Lower leg skin (tissue), 3 donors: ENCODE measurements at regions not wholly inside any gene's neighbourhood (a gene's known extent, or its start where the extent isn't known, plus 50 kb on each side); places are given as distances from the start of the nearest gene placed in this dataset.

Experiments
- POLR2A ChIP-seq, 2 donors: fragments of 450-650 bp; IDR thresholded peaks; one replicate each; pipeline ENCODE4 v1.6.1; 2016 to 2017; ENCODE audit warnings: antibody characterized with exemption in 2 of 2, mild to moderate bottlenecking in 1 of 2, moderate library complexity in 1 of 2
- TF ChIP-seq, protein P1 (sequence below), 3 donors: fragments of 450-650 bp; IDR thresholded peaks; one replicate each; pipeline ENCODE4 v1.5.1; 2016; ENCODE audit warnings: antibody characterized with exemption in 3 of 3, mild to moderate bottlenecking in 3 of 3, moderate library complexity in 2 of 3

DNA sequence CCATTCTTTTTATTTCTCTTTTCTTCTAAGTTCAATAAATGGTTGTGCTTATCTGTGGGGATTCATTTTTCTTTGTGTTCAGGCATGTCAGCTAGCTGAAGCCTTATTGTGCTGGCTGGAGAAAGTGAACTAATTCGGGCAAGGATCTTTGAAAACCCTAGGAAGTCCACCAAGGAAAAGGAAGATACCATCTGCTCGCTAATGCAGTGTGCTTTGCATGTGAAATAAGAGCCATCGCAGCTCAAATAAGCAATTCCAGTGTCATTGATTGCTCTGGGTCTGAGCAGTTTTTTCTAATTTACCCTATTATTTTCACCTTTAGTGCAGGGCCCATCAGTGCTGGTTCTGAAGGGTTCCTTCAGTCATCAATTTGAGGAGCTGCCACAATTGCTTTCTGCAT, 309.4 kb upstream of the SOX4 start:
- TF ChIP-seq, protein P1, sequence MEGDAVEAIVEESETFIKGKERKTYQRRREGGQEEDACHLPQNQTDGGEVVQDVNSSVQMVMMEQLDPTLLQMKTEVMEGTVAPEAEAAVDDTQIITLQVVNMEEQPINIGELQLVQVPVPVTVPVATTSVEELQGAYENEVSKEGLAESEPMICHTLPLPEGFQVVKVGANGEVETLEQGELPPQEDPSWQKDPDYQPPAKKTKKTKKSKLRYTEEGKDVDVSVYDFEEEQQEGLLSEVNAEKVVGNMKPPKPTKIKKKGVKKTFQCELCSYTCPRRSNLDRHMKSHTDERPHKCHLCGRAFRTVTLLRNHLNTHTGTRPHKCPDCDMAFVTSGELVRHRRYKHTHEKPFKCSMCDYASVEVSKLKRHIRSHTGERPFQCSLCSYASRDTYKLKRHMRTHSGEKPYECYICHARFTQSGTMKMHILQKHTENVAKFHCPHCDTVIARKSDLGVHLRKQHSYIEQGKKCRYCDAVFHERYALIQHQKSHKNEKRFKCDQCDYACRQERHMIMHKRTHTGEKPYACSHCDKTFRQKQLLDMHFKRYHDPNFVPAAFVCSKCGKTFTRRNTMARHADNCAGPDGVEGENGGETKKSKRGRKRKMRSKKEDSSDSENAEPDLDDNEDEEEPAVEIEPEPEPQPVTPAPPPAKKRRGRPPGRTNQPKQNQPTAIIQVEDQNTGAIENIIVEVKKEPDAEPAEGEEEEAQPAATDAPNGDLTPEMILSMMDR (IDR thresholded peaks at IDR 0.05) = no peak
- no peak for TF ChIP-seq POLR2A (IDR thresholded peaks at IDR 0.05)
